ENCODE measurements at regions not wholly inside any gene's neighbourhood (a gene's known extent, or its start where the extent isn't known, plus 50 kb on each side); places are given as distances from the start of the nearest gene placed in this dataset.

- TF ChIP-seq ZNF546 (CRISPR knock-in tag; conservative IDR thresholded peaks at IDR 0.05) (no peak), TGIF2 (CRISPR knock-in tag; IDR thresholded peaks at IDR 0.05) (no peak), ZSCAN9 (CRISPR knock-in tag; IDR thresholded peaks at IDR 0.05; ENCODE audit: borderline replicate concordance) (no peak), CEBPB (IDR thresholded peaks at IDR 0.05; ENCODE audit: borderline replicate concordance, low read depth, low read length) (peak; percentile 84), IKZF4 (CRISPR knock-in tag; IDR thresholded peaks at IDR 0.05; ENCODE audit: borderline replicate concordance, low read depth, not compliant biosample characterization) (peak; percentile 16), ARNTL (CRISPR knock-in tag; IDR thresholded peaks at IDR 0.05) (no peak), FOXJ3 (CRISPR knock-in tag; IDR thresholded peaks at IDR 0.05; ENCODE audit: borderline replicate concordance) (no peak), PREB (CRISPR knock-in tag; IDR thresholded peaks at IDR 0.05) (no peak), ZNF264 (CRISPR knock-in tag; IDR thresholded peaks at IDR 0.05) (no peak), MAF1 (CRISPR knock-in tag; IDR thresholded peaks at IDR 0.05; ENCODE audit: borderline replicate concordance) (no peak), FLYWCH1 (CRISPR knock-in tag; IDR thresholded peaks at IDR 0.05) (no peak), HNF4A (CRISPR knock-in tag; IDR thresholded peaks at IDR 0.05) (0 out of 2 replicates have a peak, but pooled peaks have one; percentile 36), ZNF44 (CRISPR knock-in tag; IDR thresholded peaks at IDR 0.05) (no peak), SOX5 (CRISPR knock-in tag; IDR thresholded peaks at IDR 0.05; ENCODE audit: borderline replicate concordance) (peak; percentile 15; the same call in 1 of the 2 replicates), ZNF138 (CRISPR knock-in tag; IDR thresholded peaks at IDR 0.05; ENCODE audit: low read depth) (no peak), YEATS2 (CRISPR knock-in tag; IDR thresholded peaks at IDR 0.05; ENCODE audit: borderline replicate concordance) (no peak), ZNF776 (CRISPR knock-in tag; IDR thresholded peaks at IDR 0.05) (no peak), GABPB1 (CRISPR knock-in tag; IDR thresholded peaks at IDR 0.05) (no peak), PAWR (CRISPR knock-in tag; IDR thresholded peaks at IDR 0.05; ENCODE audit: borderline replicate concordance) (no peak)
- TF ChIP-seq, protein P1, sequence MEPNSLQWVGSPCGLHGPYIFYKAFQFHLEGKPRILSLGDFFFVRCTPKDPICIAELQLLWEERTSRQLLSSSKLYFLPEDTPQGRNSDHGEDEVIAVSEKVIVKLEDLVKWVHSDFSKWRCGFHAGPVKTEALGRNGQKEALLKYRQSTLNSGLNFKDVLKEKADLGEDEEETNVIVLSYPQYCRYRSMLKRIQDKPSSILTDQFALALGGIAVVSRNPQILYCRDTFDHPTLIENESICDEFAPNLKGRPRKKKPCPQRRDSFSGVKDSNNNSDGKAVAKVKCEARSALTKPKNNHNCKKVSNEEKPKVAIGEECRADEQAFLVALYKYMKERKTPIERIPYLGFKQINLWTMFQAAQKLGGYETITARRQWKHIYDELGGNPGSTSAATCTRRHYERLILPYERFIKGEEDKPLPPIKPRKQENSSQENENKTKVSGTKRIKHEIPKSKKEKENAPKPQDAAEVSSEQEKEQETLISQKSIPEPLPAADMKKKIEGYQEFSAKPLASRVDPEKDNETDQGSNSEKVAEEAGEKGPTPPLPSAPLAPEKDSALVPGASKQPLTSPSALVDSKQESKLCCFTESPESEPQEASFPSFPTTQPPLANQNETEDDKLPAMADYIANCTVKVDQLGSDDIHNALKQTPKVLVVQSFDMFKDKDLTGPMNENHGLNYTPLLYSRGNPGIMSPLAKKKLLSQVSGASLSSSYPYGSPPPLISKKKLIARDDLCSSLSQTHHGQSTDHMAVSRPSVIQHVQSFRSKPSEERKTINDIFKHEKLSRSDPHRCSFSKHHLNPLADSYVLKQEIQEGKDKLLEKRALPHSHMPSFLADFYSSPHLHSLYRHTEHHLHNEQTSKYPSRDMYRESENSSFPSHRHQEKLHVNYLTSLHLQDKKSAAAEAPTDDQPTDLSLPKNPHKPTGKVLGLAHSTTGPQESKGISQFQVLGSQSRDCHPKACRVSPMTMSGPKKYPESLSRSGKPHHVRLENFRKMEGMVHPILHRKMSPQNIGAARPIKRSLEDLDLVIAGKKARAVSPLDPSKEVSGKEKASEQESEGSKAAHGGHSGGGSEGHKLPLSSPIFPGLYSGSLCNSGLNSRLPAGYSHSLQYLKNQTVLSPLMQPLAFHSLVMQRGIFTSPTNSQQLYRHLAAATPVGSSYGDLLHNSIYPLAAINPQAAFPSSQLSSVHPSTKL (CRISPR knock-in tag; IDR thresholded peaks at IDR 0.05) = peak; percentile 31; the same call in 1 of the 2 replicates
- TF ChIP-seq, protein P2, sequence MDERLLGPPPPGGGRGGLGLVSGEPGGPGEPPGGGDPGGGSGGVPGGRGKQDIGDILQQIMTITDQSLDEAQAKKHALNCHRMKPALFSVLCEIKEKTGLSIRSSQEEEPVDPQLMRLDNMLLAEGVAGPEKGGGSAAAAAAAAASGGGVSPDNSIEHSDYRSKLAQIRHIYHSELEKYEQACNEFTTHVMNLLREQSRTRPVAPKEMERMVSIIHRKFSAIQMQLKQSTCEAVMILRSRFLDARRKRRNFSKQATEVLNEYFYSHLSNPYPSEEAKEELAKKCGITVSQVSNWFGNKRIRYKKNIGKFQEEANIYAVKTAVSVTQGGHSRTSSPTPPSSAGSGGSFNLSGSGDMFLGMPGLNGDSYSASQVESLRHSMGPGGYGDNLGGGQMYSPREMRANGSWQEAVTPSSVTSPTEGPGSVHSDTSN (CRISPR knock-in tag; IDR thresholded peaks at IDR 0.05) = no peak
- TF ChIP-seq, protein P3, sequence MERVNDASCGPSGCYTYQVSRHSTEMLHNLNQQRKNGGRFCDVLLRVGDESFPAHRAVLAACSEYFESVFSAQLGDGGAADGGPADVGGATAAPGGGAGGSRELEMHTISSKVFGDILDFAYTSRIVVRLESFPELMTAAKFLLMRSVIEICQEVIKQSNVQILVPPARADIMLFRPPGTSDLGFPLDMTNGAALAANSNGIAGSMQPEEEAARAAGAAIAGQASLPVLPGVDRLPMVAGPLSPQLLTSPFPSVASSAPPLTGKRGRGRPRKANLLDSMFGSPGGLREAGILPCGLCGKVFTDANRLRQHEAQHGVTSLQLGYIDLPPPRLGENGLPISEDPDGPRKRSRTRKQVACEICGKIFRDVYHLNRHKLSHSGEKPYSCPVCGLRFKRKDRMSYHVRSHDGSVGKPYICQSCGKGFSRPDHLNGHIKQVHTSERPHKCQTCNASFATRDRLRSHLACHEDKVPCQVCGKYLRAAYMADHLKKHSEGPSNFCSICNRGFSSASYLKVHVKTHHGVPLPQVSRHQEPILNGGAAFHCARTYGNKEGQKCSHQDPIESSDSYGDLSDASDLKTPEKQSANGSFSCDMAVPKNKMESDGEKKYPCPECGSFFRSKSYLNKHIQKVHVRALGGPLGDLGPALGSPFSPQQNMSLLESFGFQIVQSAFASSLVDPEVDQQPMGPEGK (CRISPR knock-in tag; IDR thresholded peaks at IDR 0.05) = peak; percentile 68
Observed at GRCh38 chr20:21020659-21021471, 85.3 kb downstream of the LINC00237 start (continued).
